Effector CD8-positive, alpha-beta T cell (primary cell): ENCODE measurements at regions not wholly inside any gene's neighbourhood (a gene's known extent, or its start where the extent isn't known, plus 50 kb on each side); places are given as distances from the start of the nearest gene placed in this dataset.

Experiments used
- DNase-seq: peaks from one replicate; lab custom pipeline; 2025; lab: John Stamatoyannopoulos, UW

GRCh38 chr2:16154501-16155280 is 214.3 kb downstream of the MYCN start:
- DNase-seq, result no peak

GRCh38 chr2:16154061-16154460 is 213.7 kb downstream of the MYCN start:
- no peak for DNase-seq

DNA sequence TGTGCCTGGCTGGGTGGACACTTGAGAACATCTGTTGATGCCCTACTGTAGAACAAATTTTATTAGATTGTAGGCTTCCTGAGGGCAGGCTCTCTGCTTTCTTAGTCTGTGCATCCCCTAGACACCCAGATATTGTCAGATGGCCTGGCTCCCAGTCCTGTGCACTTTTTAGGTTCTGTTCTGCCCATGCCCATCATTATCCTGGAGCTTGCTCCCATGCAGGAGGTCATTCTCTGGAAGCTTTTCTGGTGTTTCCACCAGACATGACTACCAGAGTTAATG is 213.3 kb downstream of the MYCN start:
- no peak for DNase-seq

GRCh38 chr2:16152928-16153753 is 212.8 kb downstream of the MYCN start:
- no peak for DNase-seq

DNA sequence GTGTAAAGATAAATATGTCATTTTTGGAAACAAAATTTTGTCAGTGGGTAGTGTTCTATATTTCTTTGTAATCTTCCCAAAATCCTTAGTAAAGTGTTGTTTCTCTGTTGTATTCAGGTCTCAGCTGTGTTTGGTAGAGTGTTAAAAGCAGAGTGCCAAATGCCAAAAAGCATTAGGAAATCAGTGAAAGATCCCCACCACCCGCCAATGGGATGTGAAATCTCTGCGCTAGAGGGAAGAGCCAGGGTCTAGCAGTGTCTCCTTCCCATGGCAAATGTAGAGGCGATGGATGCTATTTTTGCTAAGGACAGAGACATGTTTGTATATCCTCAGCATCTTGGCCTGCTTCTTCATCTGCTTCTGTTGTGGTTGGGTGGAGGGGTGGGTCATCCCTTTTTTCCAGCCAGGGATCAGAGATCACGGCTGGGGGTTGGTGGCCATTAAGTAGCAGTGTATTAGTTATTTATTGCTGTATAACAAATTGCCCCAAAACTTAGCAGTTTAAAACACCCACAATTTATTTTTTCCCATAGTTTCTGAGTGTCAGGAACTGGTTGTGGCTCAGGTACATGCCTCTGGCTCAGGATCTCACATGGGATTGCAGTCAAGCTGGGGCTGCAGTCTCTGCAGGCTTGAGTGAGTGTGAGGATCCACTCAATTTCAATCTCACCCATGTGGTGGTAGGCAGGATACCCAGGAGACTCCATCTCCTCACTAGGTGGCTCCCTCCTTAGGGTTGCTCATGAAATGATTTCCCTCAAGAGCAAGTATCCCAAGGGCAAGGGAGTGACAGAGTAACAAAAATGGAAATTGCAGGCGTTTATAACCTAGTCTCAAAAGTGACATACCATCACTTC is 211.9 kb downstream of the MYCN start:
- DNase-seq, result no peak

DNA sequence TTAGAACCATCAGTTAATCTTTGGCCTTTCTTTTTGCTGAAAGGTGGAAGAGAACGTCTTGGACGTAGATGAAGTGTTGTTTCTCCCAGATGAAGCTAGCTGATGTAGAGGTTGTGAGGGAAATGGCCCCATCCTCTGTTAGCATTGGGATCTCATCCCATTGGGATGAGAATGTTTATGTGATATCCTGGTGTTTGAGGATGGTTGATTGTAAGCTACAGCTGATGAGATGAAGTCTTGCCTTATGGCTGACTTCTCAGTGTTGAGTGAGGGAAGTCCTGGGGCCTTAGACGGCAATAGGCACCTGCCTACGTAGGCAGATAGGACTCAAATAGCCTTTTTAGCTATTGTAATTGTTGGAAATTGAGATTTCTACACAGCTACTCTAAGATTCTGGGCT is 211.3 kb downstream of the MYCN start:
- DNase-seq, result no peak

GRCh38 chr2:16151281-16151570 is 210.9 kb downstream of the MYCN start:
- no peak for DNase-seq

DNA sequence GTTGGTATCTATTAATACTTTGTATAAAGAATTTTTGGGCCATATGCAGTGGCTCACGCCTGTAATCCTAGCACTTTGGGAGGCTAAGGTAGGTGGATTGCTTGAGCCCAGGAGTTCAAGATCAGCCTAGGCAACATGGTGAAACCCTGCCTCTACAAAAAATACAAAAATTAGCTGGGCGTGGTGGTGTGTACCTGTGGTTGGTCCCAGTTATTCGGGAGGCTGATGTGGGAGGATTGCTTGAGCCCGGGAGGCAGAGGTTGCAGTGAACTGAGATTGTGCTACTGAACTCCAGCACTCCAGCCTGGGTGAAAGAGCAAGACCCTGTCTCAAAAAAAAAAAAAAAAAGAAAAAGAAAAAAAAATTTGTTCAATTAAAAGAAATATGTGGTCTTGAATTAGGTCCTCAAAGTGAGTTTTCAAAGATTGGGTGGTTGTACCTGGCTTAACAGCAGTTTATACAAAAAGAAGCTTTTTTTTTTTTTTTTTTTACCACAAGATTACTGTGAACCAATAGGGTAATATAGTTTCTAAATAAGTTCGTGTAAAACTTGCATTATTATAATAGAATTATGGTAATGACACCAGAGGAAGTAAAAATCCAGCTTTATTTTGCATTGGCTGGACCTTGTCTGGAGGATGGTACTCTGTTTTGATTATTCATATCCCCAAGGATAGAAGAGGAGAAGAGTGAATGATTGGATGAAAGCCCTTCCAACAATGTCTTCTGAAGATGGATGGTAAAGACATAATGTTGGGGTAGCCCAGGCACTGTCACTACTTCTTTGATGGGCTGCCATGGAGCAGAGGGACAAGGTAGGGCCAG is 210.3 kb downstream of the MYCN start:
- DNase-seq, result no peak

DNA sequence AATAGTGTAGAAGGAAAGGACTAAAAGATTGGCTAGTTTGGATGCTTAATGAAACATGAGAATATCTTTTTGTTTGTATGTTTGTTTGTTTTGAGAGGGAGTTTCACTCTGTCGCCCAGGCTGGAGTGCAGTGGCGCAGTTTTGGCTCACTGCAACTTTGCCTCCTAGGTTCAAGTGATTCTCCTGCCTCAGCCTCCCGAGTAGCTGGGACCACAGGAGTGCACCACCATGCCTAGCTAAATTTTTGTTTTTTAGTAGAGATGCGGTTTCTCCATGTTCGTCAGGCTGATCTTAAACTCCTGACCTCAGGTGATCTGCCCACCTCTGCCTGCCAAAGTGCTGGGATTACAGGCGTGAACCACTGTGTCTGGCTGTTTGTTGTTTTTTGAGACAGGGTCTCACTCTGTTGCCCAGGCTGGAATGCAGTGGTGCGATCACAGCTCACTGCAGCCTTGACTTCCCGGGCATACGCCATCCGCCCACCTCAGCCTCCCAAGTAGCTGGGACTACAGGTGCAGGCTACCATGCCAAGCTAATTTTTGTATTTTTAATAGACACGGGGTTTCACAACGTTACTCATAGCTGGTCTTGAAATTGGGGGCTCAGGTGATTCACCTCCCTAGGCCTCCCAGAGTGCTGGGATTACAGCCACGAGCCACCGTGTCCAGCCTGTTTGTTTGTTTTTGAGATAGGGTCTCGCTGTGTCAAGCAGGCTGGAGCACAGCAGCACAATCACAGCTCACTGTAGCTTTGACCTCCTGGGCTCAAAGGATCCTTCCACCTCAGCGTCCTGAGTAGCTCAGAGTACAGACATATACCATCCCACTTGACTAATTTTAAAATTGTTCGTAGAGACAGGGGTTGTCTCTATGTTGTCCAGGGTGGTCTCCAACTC is 209.2 kb downstream of the MYCN start:
- no peak for DNase-seq

GRCh38 chr2:16148632-16149348 is 208.4 kb downstream of the MYCN start:
- DNase-seq, result no peak

- no peak for DNase-seq
These were observed 202.3 kb downstream of the MYCN start for GRCh38 chr2:16142383-16143361.

DNA sequence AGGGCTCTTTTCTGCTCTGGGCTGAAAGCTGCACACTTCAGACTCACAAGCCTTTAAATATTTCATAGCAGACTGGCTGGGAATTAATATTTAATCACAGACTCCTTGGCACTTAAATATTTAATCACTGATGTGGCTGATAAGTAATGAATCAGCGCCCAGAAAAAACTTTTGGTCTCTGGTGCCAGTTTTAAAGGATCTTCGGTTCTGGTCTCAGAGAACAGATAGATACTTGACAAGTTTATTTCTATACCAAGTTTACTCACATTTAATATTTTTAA is 201.2 kb downstream of the MYCN start:
- no peak for DNase-seq

- no peak for DNase-seq
These were observed 200.7 kb downstream of the MYCN start for GRCh38 chr2:16140771-16141640.

DNA sequence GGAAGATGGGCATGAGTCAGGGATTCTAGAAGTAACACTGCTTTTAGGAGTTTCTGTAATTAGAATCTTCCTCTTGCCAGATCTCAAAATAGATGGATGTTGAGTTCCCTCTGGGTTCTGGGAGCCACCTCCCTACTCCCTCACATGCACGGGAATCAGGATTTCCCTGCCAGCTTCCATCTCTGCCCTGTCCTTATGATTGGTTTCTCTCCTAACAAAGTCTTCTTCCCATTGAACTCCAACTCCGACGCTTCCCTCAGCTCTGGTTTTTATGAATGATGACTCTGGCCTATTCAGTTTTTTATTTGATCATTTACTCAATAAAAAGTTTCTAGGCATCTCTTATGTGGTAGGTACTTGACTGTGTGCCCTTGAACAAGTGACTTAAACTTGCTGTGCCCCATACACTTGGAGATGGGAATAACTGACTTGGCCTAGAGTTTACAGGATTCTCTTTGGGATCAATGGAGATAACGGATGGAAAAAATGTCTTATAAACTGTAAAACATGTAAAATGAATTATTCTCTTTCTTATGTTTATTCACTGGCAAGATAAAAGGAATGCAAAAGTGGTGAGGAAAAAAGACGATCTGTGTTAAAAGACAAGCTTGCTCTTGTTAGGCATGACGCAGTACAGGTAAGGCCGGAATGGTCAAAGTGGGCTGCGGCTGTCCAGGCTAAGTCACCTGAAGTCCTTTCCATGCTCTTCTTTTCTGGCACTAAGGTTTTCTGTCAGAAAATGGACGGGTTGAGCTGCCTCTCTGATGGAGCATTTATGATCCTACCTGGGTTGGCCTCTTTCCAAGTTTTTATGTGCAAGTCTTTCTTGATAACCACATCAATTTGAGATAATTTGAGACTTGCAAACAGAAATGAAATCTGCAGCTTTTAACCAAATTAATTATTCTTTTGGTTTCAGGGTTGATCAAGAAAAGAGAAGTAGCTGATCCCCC is 199.6 kb downstream of the MYCN start:
- DNase-seq, result no peak

DNA sequence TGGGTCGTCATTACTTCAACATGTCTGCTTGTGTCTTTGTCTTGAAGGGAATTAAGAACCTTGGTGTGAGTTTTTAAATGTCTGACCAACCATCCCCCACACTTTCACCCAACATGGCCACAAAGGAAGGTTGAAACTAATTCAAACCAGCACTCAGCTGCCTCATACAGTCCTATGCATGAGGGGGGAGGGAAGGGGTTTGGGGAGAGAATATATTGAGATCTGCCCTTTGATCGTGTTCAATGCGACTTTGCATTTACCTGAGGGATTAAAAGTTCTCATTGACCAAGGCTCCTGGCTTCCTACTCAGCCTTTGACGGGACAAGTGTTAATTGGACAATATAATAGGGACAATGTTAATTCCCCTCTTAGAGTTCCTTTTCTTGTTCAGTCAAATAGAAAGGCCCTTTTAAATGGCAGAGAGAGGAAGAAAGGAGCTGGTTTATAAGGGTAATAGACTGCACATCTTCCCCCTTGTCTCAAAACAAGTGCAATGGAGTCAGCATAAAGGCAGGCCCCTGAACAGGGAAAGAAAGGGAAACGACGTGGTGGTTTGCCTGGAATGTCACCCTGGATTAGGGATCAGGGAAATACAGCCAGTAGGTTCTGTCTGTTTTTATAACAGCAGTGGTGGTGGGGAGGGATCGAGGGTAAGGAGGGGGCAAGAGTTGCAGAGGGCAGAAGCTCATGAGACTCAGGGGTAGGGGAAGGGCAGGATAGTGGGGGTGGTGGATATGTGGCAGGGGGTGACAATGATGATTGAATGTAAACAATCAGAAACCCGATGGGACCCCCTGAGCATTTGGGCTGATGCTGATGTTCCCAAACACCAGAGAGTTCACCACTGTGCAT is 198.7 kb downstream of the MYCN start:
- no peak for DNase-seq

- no peak for DNase-seq
These were observed 196.9 kb downstream of the MYCN start for GRCh38 chr2:16137080-16137755.
